NB4 (cell line): ENCODE measurements at regions not wholly inside any gene's neighbourhood (a gene's known extent, or its start where the extent isn't known, plus 50 kb on each side); places are given as distances from the start of the nearest gene placed in this dataset.
"Not testable (repeated sequence)": the region's sequence is repeated elsewhere in the genome, so short reads cannot be mapped to it uniquely, and the experiment has no call there.

ENCODE experiments used
- CTCF ChIP-seq: IDR thresholded peaks from one replicate; pipeline ENCODE4 v1.5.1; 2012; ENCODE audit warnings: low read depth, low read length
- POLR2A ChIP-seq: IDR thresholded peaks from 2 replicates; pipeline ENCODE4 v1.6.1; 2011; ENCODE audit warnings: mild to moderate bottlenecking; ENCODE audit not compliant: insufficient read length; ENCODE audit errors: extremely low read depth

- not testable (repeated sequence) for TF ChIP-seq CTCF, POLR2A
Observed at GRCh38 chr1:115528336-115528735, 113.4 kb upstream of the VANGL1 start.
